Fibroblast of mammary gland (primary cell): ENCODE measurements at regions not wholly inside any gene's neighbourhood (a gene's known extent, or its start where the extent isn't known, plus 50 kb on each side); places are given as distances from the start of the nearest gene placed in this dataset.
"Not testable (repeated sequence)": the region's sequence is repeated elsewhere in the genome, so short reads cannot be mapped to it uniquely, and the experiment has no call there.

Experiments used
- DNase-seq: peaks from one replicate; pipeline ENCODE4 v3.0.0-alpha.2; 2010; ENCODE audit warnings: low read depth
- H3K4me3 ChIP-seq: 2 replicates; pipeline ENCODE4 v1.5.1; 2011; ENCODE audit warnings: low read depth, mild to moderate bottlenecking, low read length, moderate library complexity; ENCODE audit not compliant: control insufficient read depth
- TF ChIP-seq, protein P1 (sequence below): conservative IDR thresholded peaks from 2 replicates; pipeline ENCODE4 v1.5.1; 2011; ENCODE audit warnings: low read depth, low read length, inconsistent platforms; ENCODE audit not compliant: control insufficient read depth, insufficient read depth

DNA sequence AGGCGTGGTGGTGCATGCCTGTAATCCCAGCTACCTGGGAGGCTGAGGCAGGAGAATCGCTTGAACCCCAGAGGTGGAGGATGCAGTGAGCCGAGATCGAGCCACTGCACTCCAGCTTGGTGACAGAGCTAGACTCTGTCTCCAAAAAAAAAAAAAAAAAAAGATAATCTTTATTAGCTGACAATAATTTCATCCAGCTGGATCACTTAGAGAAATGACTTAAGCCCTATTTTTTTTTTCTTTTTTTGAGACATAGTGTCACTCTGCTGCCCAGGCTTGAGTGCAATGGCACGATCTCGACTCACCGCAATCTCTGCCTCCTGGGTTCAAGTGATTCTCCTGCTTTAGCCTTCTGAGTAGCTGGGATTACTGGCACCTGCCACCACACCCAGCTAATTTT lies 51.6 kb upstream of the MAP4K4 start:
- not testable (repeated sequence) for H3K4me3 ChIP-seq, DNase-seq

DNA sequence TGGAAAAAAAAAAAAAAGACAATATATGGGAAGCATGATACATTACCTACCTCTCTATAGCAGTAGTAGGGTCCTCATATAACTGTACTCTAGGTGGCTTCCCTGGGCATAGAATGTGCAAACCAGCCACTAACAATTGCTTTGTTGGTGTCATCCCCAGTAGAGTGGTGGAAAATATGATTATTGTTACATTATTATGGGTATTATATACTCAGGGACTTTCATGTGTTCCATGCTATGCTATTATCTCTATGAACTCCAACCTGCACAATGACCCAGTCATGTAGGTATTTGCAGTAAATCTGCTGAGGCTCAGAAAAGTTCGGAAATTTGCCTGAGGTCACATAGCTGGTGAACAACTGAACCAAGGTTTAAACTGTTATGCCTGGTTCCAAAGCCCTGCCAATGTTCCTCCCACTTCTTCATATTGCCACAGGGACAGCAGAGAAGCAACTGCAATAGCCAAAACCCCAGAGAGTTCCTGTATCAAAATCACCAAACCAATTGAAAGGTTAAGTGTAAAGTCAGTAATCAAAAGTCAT lies 52.6 kb upstream of the MAP4K4 start:
- TF ChIP-seq, protein P1, sequence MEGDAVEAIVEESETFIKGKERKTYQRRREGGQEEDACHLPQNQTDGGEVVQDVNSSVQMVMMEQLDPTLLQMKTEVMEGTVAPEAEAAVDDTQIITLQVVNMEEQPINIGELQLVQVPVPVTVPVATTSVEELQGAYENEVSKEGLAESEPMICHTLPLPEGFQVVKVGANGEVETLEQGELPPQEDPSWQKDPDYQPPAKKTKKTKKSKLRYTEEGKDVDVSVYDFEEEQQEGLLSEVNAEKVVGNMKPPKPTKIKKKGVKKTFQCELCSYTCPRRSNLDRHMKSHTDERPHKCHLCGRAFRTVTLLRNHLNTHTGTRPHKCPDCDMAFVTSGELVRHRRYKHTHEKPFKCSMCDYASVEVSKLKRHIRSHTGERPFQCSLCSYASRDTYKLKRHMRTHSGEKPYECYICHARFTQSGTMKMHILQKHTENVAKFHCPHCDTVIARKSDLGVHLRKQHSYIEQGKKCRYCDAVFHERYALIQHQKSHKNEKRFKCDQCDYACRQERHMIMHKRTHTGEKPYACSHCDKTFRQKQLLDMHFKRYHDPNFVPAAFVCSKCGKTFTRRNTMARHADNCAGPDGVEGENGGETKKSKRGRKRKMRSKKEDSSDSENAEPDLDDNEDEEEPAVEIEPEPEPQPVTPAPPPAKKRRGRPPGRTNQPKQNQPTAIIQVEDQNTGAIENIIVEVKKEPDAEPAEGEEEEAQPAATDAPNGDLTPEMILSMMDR, result no peak
- no peak overlapping the region for H3K4me3 ChIP-seq
- DNase-seq, result no peak

DNA sequence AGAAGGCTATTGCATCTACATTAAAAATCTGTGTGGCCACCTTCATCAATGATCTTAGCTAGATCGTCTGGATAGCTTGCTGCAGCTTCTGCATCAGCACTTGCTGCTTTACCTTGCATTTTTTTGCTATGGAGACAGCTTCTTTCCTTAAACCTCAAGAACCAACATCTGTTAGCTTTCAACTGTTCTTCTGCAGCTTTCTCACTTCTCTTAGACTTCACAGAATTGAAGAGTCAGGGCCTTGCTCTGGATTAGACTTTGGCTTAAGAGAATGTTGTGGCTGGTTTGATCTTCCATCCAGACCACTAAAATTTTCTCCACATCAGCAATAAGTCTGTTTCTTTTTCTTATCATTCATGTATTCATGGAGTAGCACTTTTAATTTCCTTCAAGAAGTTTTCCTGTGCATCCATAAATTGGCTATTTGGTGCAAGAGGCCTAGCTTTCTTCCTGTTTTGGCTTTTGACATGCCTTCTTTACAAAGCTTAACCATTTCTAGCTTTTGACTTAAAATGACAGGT lies 54.4 kb upstream of the MAP4K4 start:
- no peak overlapping the region for H3K4me3 ChIP-seq
- DNase-seq, result no peak
- TF ChIP-seq, protein P1, result no peak

DNA sequence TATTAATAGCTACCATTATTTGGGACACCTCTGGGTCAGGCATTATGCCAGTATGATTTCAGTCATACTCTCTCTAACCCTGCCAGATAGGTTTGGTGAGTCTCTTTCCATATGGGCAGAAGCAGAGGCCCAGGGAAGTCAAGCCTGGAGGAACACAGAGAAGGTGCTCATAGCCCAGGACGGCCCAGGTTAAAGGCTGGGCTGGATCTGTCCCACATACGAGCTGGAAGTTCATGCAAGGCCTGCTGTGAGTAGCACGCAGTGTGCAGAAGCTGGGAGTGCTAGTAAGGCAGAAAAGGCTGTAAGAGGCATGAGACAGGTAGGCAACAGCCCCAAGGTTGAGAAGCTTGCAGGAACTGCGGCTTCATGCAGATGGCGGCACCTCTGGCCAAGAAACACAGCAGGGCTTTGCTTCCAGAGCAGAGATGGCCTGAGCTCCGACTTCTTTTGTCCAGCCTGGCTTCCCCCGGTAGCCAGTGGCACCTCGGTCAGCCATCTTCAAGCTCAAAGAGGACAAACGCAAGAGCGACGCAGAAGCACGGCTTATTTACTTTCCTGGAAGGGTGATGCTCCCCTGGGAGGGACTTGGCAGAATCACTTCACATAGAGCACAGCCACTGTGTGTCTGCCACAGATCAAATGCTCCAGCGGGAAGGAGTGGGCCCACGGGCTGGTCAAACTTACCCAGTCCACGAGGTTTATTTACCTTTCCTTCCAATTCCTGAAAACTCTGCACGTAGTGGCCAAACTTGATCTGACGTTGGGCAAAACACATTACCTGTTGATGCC lies 58.5 kb upstream of the MAP4K4 start:
- no peak overlapping the region for H3K4me3 ChIP-seq
- TF ChIP-seq, protein P1, result no peak
- no peak for DNase-seq

DNA sequence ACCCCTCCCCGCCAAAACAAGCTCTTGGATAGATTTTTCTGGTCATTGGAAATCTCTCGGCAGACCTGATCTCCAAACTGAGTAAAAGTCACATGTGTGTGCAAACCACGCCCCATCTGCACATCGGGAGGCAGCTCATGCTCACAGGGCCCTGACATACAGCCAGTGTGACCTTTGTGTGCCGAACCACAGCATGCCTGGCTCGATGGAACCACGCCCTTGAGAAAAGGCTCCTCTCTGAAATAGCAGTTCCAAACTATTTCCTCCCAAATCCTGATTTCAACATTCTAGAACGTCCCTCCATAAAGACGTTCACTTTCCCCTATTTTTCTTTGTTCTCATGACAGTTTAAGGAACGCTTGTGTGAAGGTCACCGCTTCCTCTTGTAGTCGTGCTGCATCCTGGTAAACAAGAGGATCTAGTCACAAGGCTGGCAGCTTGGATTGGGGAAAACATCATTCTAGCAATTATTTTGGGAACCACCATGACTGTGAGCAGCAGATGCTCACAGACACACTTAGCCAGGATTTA lies 59.3 kb upstream of the MAP4K4 start:
- TF ChIP-seq, protein P1, result no peak
- H3K4me3 ChIP-seq, result no peak overlapping the region
- no peak for DNase-seq

DNA sequence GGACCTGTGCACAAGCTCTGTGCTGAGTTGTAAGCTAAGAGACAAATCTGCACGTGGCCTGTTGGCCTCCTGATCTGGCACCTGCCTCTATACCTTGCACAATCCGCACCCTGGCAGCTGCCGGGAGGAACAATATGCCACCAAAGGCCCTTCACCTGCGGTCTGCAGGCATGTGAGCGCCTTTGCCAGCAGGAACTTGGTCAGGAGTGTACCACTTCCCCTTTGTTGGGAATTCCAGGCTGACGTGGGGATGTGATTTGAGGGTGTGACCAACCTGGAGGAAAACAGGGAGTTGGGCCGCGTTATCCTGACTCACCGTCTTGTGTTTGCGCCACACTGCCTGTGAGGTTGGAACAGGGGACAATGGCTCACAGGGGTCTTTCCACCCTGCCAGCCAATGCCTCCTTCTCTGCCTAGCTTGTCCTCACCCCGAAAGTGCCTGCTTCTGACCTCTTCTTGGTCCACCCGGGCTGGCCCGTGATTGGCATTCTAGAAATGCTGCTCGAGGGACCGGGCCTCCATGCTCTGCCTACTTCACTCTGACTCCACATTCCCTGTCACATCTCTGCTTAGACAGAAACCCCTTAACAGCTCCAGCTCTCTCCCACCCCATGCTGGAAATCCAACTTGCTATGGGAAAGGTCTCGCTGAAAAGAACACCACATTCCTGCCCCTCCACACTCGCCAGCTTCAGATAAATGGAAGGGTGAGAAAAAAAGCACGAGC lies 67.1 kb upstream of the MAP4K4 start:
- TF ChIP-seq, protein P1, result no peak
- H3K4me3 ChIP-seq, result no peak overlapping the region
- DNase-seq, result no peak

DNA sequence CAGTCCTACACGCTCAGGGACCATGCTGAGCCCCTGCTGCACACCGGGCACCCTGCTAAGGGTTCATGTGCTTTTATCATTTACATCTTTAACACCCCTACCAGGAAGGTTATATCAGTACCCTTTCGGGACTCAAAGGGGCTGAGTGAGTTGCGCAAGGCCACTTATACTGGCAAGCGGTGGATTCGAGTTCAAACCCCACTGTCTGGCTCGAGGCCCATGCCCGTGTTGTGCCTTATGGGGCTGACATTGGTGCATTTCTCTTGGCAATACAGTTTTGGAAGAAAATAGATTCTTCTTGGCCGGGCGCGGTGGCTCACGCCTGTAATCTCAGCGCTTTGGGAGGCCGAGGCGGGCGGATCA lies 69.5 kb upstream of the MAP4K4 start:
- DNase-seq, result no peak
- no peak overlapping the region for H3K4me3 ChIP-seq
- TF ChIP-seq, protein P1, result no peak
